Epithelial cell of proximal tubule (primary cell): ENCODE measurements at regions not wholly inside any gene's neighbourhood (a gene's known extent, or its start where the extent isn't known, plus 50 kb on each side); places are given as distances from the start of the nearest gene placed in this dataset.

ENCODE experiments used
- DNase-seq: peaks from one replicate; pipeline ENCODE4 v3.0.0-alpha.2; 2011; ENCODE audit warnings: low read depth
- H3K4me3 ChIP-seq: 2 replicates; pipeline ENCODE4 v1.5.1; 2011; ENCODE audit warnings: low read depth, mild to moderate bottlenecking, low read length
- CTCF ChIP-seq: conservative IDR thresholded peaks from 2 replicates; pipeline ENCODE4 v1.5.1; 2012; ENCODE audit warnings: low read depth, mild to moderate bottlenecking, low read length

- no peak overlapping the region for H3K4me3 ChIP-seq
- TF ChIP-seq CTCF: no peak
- DNase-seq: no peak
These were observed 102.3 kb upstream of the FGGY start for GRCh38 chr1:59194621-59195020.

DNA sequence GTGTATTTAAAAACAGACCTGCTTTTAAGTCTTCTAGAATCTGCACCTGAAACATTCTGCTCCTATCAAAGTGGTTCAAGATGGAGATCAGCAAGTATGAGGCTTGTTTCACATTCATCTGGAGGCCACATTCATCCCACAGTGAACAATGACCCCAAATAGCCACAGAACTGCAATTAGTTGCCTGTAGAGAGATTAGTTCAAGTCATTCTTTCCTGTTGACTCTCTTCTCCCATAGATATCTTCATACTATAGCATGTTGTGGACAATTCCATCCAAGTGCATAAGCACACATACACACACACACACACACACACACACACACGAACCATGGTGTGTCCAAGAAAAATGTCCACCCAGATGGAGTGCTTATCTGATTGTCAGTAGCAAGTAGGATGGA is 101.7 kb upstream of the FGGY start:
- DNase-seq: no peak
- no peak overlapping the region for H3K4me3 ChIP-seq
- no peak for TF ChIP-seq CTCF

GRCh38 chr1:59198564-59198963 is 98.3 kb upstream of the FGGY start:
- DNase-seq: no peak
- TF ChIP-seq CTCF: no peak
- no peak overlapping the region for H3K4me3 ChIP-seq

DNA sequence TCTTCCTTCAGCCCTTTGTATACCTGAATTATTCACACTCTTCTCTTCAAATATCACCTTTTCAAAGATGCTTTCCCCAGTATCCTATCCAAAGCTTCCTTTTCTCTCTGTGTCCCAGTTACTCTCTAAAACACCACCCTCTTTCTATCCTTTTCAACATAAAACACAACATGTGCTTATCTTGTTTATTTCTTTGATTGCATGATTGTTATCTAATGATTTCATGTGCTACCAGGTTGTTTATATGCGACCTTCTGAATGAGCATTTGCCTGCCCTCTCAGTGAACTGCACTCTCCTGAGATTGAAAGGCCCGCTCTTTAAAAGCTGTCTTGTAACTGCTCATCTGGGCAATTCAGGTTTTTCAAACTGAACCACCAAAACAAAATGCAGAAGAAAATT is 97.7 kb upstream of the FGGY start:
- DNase-seq: no peak
- no peak overlapping the region for H3K4me3 ChIP-seq
- TF ChIP-seq CTCF: no peak

DNA sequence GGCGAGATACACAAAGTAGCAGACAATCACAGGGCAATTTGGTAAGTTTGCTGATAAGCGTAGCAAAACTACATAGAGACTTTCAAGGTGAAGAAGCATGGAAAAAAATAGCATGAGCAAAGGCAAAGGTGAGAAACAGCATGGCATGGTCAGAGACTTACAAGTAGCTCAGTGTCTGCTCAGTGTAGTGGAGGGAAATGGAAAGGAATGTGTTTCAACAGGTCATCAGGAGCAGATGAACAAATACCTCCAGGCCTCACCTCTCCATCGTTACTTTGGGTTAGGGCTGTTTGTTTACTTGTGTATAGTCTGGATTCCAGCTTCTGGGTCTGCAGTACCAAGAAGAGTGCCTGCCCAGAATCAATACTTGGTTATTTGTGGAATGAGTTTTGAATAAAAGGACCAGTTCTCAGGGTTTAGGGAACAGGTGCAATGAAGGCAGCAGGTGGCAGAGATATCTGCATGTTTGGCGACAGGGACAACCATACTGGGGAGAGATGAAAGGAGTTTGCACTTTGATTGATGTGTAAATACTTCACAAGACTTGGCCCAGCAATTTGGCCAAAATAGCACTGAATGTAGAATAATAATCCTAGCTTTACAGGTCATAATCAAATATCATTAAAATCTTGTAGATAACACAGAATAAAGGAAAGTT is 97.0 kb upstream of the FGGY start:
- no peak for DNase-seq
- H3K4me3 ChIP-seq: no peak overlapping the region
- no peak for TF ChIP-seq CTCF

DNA sequence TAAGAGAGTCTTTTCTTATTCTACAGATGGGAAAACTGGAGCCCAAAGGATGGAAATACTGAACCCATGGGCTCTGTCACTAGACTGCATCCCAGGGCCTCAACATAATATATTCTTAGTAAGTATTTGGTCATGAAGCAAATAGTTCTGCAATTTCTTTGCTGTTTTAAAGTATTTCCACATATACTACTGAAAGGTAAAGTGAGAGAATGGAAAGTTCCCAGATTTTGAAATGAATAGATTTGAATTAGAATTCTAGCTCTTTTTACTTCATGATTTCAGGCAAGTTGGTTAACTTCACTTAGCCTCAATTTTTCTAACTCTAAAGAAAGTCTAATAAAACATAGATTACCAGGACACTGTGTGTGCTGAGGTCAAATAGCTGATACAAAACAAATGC is 95.6 kb upstream of the FGGY start:
- DNase-seq: no peak
- TF ChIP-seq CTCF: no peak
- no peak overlapping the region for H3K4me3 ChIP-seq

GRCh38 chr1:59202455-59202854 is 94.4 kb upstream of the FGGY start:
- H3K4me3 ChIP-seq: no peak overlapping the region
- no peak for TF ChIP-seq CTCF
- DNase-seq: no peak
